Activated CD4-positive, alpha-beta T cell treated with anti-CD3 and anti-CD28 coated beads, Interleukin-2, Interleukin-4, amounts not matched to agents 100 ng/mL and 50 ng/mL, durations not matched to agents 16 hours and 8 hours (primary cell): ENCODE measurements at regions not wholly inside any gene's neighbourhood (a gene's known extent, or its start where the extent isn't known, plus 50 kb on each side); places are given as distances from the start of the nearest gene placed in this dataset.

Experiments
- DNase-seq: peaks from one replicate; pipeline ENCODE4 v3.0.0-alpha.2; 2020; ENCODE audit warnings: low spot score

DNA sequence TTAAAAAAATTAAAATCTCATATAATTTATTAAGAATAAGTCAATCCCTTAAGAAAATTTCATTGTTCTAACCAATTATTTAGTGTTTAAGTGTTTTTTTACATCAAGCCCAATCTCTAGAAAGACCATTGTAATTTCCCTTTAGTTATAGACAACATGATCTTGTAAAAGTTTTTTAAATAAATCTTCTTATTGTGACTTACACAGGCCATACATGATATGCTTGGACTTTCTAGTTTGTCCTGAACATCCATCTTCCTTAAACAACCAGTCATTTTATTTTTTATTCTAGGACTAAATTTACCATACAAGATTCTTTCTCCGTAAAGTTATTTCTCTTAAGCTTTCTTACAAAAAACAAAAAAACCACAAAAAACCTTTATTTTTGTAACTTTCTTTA lies 126.5 kb upstream of the MAST4 start:
- no peak for DNase-seq

GRCh38 chr5:66472010-66472409 lies 124.2 kb upstream of the MAST4 start:
- DNase-seq, result no peak

GRCh38 chr5:66475731-66476130 lies 120.5 kb upstream of the MAST4 start:
- DNase-seq, result no peak

DNA sequence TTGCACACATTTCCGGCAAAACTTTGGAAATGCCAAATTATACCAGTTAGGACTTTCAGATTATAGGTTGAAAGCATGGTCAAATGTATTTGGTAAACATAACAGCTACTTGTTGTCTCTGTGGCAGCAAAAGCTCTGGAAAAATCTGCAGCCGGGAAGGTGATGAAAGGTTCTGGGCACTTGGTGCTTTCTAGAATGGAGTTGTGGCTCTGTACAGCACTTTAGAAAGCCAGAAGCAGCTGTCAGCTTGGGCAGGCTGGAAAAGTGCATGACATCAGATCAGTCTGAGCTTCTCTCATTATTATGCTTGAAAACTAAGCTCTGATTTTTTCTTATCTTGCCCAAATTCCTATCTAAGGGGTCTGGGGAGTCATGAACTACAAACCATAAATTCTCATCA lies 118.6 kb upstream of the MAST4 start:
- DNase-seq, result no peak

DNA sequence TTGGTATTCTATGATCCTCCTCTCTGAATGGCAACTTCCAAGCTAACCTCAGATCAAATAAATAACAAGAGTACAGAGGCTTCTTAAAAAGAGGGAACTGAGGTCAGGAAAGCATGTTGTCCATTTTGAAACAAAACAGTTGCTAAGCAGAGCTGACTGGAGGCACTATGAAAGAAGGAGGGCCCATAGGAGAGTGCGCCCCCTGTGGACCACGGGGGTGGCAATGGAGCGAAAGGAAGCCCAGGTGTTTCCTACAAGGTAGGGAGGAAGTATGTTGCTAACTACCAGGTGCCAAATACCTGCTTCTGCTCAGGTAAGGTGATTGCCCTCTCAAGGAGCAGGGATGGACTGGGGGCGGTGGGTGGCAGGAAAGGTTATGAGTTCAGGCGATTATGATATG lies 101.8 kb upstream of the MAST4 start:
- DNase-seq, result no peak

DNA sequence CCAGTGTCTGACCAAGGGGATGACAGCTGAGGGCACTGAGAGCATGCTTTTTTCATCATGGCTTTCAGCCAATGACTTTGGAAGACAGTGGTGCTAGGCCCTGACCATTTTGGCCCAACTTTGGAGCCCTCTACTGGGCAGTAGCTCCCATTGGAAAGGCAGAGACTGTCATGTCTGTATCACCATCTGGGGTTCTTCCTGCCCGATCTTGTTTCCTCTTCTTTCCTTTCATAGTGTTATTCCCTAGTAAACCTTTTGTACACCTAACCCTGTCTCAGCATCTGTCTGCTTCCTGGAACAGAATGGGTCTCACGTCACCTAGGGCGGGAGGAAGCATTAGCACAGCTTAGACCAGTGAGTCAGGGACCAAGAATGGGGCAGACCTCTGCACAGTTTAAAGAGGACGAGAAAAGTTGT lies 97.4 kb upstream of the MAST4 start:
- no peak for DNase-seq

DNA sequence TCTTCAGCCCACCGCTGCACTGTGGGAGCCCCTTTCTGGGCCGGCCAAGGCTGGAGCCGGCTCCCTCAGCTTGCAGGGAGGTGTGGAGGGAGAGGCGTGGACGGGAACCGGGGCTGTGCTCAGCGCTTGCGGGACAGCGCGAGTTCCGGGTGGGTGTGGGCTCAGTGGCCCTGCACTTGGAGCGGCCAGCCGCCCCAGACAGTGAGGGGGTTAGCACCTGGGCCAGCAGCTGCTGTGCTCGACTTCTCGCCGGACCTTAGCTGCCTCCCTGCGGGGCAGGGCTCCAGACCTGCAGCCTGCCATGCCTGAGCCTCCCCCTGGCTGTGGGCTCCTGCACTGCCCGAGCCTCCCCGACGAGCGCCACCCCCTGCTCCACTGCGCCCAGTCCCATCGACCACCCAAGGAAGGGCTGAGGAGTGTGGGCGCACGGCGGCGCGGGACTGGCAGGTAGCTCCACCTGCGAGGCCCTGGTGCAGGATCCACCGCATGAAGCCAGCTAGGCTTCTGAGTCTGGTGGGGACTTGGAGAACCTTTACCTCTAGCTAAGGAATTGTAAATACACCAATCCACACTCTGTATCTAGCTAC lies 92.9 kb upstream of the MAST4 start:
- DNase-seq, result no peak

- DNase-seq, result no peak
These were observed 89.1 kb upstream of the MAST4 start for GRCh38 chr5:66507106-66507505.

DNA sequence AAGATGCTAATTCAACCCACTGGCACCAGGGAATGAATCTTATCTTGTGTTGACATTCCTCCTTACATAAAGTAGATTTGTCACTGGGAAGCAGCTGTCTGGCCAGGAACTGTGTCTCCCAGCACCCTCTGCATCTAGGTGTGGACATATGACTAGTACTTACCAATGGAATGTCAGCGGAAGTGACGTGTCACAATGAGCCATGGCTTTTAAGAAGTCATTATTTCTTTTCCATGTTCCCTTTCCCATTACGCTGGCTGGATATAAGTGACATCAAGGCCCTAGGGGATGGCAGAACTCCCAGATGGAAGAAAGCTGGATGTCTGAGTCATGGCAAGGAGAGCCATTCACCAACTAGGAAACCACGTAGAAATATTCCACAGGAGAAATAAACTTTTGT lies 84.7 kb upstream of the MAST4 start:
- no peak for DNase-seq

- no peak for DNase-seq
These were observed 83.1 kb upstream of the MAST4 start for GRCh38 chr5:66513130-66513529.

GRCh38 chr5:66515209-66515608 lies 81.0 kb upstream of the MAST4 start:
- DNase-seq, result no peak

DNA sequence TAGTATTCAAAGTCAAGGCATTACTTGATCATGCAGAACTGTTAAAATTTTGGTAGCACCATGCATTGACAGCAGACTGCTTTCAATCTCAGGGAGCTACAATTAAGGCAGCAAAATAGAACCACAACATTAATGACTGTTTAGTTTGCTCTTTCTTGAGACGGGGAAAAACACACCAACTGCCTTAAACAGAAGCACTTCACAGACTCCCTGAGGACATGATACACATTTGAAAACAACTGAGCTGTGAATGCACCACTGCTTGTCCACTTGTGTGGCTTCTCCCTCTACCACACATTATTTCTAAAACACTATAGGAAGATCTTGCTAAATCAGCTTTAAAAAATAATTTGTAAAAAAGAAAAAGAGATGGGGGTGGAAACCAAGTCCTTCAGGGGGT lies 79.6 kb upstream of the MAST4 start:
- DNase-seq, result no peak

DNA sequence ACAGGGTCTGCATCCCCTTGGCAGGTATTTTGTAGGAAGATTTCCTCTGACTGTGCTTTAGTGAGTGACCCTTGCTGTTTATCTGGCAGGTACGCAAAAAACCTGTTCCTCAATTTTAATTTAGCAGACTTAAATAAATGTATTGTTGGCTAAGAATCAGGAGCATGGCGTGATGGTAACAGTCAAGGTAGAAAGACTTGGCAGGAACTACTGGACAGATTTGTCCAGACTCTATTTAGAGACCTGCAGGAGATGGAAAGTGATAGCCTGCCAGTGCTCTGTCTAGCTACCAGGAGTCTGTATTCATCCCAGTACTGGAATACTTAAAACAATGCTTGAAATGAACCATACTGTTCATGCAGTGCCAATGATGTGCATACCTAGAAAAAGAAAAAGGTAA lies 78.8 kb upstream of the MAST4 start:
- no peak for DNase-seq

GRCh38 chr5:66518052-66518451 lies 78.1 kb upstream of the MAST4 start:
- no peak for DNase-seq

- no peak for DNase-seq
These were observed 77.4 kb upstream of the MAST4 start for GRCh38 chr5:66518753-66519152.

DNA sequence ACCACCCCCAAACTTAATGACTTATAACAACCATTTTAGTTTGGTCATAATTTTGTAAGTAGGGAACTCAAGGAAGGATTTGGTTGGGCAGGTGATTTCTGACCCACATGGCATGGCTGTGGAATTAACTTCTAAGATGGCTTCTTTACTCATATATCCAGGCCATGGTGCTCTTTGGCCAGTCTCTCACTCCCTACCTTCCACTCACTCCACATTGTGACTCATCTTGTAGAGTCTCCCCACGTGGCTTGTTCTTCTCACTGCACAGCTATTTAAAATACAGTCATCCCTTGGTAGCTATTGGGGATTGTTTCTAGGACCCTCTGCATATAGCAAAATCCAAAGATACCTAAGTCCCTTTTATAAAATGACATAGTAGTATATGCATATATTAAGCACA lies 76.6 kb upstream of the MAST4 start:
- DNase-seq, result no peak

GRCh38 chr5:66520854-66521253 lies 75.3 kb upstream of the MAST4 start:
- DNase-seq, result no peak

- no peak for DNase-seq
These were observed 68.6 kb upstream of the MAST4 start for GRCh38 chr5:66527478-66528035.

GRCh38 chr5:66529182-66529581 lies 67.0 kb upstream of the MAST4 start:
- DNase-seq, result no peak

- DNase-seq, result no peak
These were observed 66.5 kb upstream of the MAST4 start for GRCh38 chr5:66529704-66530103.

DNA sequence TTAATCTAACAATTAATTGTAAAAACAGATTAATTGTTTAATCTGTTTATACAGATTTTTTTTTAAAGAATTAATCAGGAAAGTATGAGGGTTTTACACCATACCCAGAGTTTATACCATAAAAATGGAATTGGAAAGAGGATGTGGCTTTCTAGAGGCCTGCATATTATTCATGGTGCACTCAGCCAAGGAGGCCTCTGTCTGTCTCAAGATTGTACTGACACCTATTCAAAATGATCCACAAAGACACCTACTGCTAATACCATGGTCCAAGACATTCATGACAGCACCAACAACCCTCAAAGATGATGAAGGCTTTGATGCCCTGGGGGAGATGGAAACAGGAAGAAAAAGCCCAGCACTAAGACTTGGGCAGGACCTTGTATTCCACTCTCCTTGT lies 58.1 kb upstream of the MAST4 start:
- no peak for DNase-seq

DNA sequence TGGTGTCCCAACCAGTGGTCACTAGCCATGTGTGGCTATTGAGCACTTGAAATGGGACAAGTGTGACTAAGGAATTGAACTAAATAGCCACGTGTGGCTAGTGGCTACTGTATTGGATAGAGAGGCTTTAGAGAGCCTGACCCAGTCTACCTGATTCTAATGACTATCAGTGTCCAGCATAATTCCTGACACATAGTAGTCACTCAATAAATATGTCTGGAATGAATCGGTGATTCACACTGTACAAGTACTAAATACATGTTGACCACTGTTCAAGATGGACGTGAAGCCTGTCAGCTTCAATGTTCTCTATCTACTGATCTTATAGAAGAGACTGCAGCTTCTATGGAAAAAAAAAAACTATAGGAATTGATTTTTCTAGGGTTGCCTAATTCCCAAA lies 57.7 kb upstream of the MAST4 start:
- no peak for DNase-seq

DNA sequence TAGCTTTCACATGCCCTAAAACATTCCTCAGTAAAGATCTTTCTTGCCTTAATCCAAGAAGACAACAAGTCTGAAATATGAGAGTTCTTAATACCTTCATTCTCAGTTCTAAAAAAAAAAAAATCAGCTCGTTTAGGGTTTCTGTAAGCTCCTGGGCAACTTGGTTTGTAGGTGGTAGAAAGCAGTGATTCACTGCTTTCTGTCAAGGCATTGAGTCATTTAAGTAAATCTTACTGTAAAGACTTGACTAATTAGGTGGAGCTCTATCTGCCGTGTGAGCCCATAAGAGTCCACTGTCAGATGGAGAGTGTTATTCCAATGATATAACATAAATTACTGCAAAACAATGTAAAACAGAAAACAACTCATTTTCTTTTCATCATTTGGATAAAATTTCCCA lies 56.1 kb upstream of the MAST4 start:
- peak; percentile 56 for DNase-seq

- DNase-seq, result no peak
These were observed 53.5 kb upstream of the MAST4 start for GRCh38 chr5:66542711-66543110.
